Putamen (tissue), 1 donor: ENCODE measurements at regions not wholly inside any gene's neighbourhood (a gene's known extent, or its start where the extent isn't known, plus 50 kb on each side); places are given as distances from the start of the nearest gene placed in this dataset.

ENCODE experiments used
- DNase-seq: peaks from one replicate; pipeline ENCODE4 v3.0.0-alpha.2; 2016; ENCODE audit warnings: low spot score

- no peak for DNase-seq
Observed at GRCh38 chr19:5392486-5392885, 51.9 kb upstream of the PTPRS start.

- no peak for DNase-seq
Observed at GRCh38 chr19:5393088-5393487, 52.5 kb upstream of the PTPRS start.

- DNase-seq = no peak
Observed at GRCh38 chr19:5394551-5395505, 54.2 kb upstream of the PTPRS start.

GRCh38 chr19:5395556-5395955 lies 54.9 kb upstream of the PTPRS start:
- DNase-seq = no peak

- DNase-seq = no peak
Observed at GRCh38 chr19:5396096-5396939, 55.7 kb upstream of the PTPRS start.

- DNase-seq = no peak
Observed at GRCh38 chr19:5396963-5397362, 56.4 kb upstream of the PTPRS start.

- no peak for DNase-seq
Observed at GRCh38 chr19:5397804-5398692, 57.2 kb upstream of the ZNRF4 start.

- DNase-seq = no peak
Observed at GRCh38 chr19:5398693-5399057, 56.5 kb upstream of the ZNRF4 start.

GRCh38 chr19:5403968-5404640 lies 51.1 kb upstream of the ZNRF4 start:
- peak; percentile 19 for DNase-seq
